HG02763 (cell line): ENCODE measurements at regions not wholly inside any gene's neighbourhood (a gene's known extent, or its start where the extent isn't known, plus 50 kb on each side); places are given as distances from the start of the nearest gene placed in this dataset.

Experiments
- ATAC-seq: cut with Tn5 transposase; IDR thresholded peaks from one replicate; pipeline ENCODE4 v1.9.1; 2021; ENCODE audit warnings: mild to moderate bottlenecking, moderate library complexity; ENCODE audit not compliant: unreplicated experiment

DNA sequence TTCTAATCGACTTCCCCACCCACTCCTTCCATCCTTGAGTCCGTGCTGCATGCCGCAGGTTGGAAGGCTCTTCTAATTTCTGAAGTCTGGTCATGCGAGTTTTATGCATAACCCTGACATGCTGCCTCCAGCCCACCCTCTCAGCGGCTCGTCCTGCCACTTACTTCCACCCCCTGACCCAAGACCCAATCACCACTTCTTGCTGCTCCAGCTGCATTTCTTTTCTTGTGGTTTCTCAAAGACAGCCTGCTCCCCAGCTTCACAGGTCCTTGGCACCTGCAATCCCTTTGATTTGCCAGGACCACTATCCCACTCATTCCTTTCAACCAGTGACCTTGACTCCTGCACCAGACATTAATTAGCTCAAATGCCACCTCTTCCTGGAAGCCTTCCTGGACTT, 486.7 kb downstream of the VRK1 start:
- ATAC-seq: no peak

GRCh38 chr14:97287956-97288355, 490.8 kb downstream of the VRK1 start:
- no peak for ATAC-seq

DNA sequence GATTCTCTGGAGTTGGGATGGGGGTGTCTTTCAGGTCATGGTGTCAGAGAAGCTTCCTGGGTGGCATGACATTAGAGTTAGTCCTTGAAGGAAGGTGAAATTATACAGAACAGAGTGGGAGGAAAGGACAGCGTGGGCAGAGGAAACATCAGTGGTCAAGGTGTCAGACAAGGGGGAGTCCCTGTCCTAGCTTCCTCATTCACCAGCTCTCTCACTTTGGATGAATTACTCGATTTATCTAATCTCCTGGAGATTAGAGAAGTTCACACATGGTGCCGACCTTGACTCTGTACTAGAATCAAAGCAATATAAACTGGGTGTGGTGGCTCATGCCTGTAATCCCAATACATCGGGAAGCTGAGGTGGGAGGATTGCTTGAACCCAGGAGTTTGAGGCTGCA, 492.9 kb downstream of the VRK1 start:
- ATAC-seq: peak; percentile 70

DNA sequence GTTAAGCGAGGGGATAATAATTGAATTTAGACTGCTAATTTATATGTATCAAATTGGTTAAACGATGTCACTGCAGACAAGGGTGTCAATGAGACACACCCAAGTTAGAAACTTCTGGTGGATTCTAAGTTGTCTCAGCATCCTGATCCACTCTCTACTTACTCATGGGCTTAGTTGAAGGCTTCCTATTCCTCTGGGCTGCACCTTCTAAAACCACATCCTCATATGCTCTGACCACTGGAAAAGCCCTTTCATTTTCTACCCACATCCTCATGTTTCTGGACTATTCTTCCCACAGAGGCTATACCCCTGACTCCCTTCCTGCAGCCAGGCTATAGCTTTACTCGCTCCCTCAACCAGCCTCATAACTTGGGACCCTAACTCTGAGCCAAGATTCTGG, 493.8 kb downstream of the VRK1 start:
- ATAC-seq: no peak

DNA sequence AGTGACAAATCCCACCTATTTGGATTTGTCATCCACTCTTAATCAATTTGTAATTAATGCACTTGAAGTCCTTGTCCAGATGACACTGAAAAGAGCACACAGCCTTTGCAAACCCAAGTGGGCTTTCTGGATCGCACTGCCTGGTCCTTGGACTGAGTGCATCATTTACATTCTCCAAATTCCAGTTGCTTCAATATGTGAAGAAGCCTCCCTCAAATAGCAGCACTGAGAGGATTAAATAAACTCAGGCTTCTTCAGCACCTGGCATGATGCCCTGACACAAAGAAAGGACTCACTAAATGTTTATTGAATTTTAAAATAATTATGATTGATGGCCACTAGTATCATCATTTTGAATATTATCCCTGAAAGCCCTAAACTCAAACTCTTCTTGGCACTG, 496.5 kb downstream of the VRK1 start:
- no peak for ATAC-seq

- no peak for ATAC-seq
Measured at GRCh38 chr14:97295108-97295710, 498.0 kb downstream of the VRK1 start.

DNA sequence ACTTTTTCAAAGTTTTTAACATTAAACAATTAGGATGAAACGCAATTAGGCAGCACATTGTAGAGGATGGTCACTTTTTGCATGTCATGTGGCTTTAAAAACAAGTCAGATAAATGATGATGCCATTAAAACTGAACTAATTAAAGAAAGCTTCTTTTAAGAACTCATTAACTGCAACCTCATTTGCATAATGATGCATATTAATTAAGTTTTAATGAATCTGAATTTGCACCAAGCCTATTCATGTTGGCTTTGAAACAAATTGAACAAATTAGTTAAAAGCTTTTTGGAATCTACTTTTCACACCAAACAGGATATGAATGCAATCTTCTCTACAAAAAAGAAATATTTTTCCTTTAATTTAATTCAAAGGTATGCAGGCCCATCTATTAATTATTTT, 499.0 kb downstream of the VRK1 start:
- ATAC-seq: no peak

DNA sequence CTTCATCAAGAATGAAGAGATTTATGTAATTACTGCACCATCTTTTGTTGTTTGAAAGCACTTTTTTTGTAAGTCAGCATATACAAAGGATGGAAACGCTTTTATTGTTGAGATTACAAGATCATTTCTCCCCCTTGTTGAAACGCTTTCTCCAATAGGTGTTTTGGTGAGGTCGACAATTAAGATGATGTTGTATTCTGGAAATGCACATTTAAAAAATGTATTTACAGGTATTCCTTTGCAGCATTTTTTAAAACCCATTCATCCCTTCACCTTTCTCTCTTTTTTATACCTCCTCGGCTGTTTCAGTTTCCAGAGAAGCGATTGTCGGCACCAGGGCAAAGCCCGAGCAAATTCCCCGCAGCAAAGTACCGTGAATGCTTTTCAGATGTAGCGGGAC, 499.9 kb downstream of the VRK1 start:
- ATAC-seq: no peak

- no peak for ATAC-seq
Measured at GRCh38 chr14:97298331-97298730, 501.1 kb downstream of the VRK1 start.

GRCh38 chr14:97298736-97299135, 501.6 kb downstream of the VRK1 start:
- ATAC-seq: no peak

DNA sequence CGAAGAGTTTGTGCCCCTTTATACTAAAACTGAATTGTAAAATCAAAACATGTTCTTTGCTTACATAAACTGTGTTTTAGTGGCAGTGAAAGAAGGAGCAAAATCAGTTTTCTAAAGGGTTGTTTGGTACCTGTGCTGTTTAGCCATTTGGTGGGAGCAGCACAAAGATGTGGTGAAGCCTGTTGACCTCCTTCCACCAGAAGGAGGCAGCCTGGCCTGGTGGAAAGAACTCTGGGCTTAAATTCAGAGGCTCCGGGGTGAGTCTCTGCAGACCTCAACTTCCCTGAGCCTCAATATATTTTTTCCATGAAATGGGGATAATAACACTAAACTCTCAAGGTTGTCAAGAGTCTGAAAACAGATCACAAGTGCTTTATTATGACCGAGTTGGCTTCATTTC, 502.5 kb downstream of the VRK1 start:
- no peak for ATAC-seq

DNA sequence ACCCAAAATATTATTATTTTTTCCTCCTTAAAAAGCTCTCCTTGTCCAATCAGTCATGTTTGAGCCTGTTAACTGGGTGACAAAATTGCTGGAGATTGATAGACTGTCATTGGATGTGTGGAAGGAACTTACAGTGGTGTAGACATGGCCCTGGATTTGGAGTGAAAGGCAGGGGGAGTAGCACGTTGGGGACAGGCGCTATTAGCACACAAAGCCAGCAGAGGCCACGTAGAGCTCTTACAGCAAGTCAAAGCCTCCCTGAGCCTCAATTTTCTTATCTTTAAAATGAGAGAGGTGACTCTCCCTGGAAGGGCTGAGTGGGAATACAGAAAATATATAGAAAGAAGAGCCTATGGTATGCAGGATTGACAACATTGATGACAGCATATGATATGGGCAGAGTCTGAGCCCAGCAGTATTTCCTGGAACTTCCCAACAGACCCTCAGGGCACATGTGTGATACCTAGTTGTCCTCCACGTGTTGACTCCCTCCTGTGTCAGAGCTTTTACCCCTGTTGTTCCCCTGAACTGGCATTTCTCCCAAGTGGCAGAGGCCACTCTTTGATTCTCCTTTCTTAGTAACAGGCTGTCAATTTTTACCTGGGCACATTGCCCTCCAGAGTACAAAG, 504.9 kb downstream of the VRK1 start:
- no peak for ATAC-seq

- ATAC-seq: no peak
Measured at GRCh38 chr14:97306133-97306759, 509.1 kb downstream of the VRK1 start.

DNA sequence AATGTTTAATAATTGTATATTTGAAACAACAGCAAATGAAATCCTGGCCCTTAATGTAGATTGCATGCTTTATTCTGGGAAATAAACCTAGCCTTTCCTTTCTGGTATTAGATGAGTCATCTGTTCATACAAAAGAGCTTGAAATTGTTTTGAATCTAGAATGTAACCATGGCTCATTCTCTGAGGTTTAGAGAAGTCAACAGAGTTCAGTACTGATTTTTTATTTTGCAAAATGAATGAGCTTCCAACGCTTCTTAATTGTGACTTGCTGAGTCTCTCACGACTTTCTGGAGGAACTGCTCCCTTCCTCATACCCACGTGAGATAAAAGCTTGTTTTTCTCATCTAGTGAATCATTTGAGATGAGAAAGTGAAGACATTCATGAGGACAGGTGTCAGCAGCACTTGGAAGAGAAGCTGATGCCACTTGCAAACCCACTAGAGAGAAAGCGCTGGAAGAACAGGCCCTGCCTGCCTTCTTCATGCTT, 509.6 kb downstream of the VRK1 start:
- no peak for ATAC-seq

GRCh38 chr14:97311411-97311810, 514.2 kb downstream of the VRK1 start:
- no peak for ATAC-seq

DNA sequence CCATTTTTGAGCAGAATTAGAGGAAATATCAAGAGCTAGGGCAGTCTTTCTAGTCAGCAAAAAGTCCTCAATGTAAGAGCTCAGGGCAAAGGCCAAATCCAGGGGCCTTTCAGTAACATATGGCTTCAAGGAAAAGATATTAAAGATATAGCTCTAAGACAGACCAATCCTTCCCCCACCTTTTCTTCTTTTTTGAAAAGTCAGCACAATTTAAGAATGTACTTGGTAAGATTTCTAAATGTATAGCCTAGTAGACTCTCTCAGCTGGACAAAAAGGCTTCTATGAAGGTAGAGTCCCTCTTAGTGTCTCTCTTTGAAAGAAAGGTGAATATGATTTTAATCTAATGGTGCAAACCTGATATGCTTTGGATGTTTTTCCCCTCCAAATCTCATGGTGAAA, 515.7 kb downstream of the VRK1 start:
- ATAC-seq: no peak

DNA sequence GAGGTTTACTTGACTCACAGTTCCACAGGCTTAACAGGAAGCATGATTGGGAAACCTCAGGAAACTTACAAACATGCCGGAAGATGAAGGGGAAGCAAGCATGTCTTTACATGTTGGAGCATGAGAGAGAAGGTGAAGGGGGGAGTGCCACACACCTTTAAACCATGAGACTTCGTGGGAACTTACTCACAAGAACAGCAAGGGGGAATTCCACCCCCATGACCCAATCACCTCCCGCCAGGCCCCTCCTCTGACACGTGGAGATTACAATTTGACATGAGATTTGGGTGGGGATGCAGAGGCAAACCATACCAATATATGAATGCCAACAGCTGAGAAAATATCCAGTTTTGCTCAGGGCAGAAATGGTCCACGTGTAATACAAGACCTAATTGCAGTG, 518.6 kb downstream of the VRK1 start:
- ATAC-seq: no peak

DNA sequence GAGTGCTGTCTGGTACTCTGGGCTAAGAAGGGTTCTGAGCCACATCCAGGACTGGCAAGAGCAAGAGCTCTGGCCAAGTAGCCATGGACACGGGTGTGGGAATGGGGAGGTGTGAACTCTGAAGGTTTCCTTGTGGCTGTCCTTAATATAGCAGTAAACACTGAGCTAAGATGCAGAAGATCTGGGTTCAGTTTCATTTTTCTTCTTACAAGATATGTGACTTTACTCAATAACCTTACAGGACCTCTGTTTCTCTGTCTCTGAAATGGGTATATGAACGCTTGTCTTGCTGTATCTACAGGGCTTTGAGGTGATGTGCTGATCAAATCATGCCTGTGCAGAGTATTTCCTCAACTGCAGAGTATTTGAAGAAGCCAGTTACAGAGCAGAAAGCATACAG, 521.2 kb downstream of the VRK1 start:
- no peak for ATAC-seq

GRCh38 chr14:97319691-97320090, 522.5 kb downstream of the VRK1 start:
- ATAC-seq: no peak

DNA sequence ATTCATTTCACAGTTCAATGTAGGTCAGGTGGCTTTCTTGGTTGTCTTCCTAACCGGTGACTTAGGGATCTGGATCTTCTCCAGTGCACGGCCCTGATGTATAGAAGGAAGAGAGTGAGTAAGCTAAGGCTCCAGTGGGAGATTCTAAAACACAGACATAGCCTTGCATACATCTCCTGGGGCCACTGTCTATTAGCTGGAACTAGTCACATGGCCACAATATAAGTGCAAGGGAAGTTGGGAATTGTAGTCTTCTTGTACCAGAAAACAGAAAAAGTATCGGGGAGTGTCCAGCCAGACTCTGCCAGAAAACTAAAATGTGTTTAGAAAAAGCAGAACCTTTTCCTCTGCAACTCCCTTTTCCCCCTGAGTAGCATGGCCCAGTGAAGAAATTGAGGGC, 531.6 kb downstream of the VRK1 start:
- no peak for ATAC-seq

DNA sequence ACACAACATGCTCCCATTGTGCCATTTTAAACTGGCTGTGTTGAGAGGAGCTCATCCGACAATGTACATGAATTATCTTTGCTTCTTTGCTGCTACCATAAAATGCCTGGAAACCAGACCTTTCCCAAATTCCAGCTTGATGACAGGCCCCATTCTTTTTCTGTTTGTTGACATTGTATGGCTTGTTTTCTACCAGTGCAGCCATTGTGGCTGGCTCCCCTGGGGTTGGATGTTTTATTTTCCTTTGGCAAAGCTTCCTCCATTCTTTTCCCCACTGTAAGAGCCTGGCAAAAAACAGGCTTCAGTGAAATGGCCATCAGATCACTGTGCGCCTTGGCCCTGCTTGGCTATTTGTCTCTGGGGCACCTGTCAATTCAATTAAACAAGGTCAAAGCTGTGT, 532.5 kb downstream of the VRK1 start:
- no peak for ATAC-seq

DNA sequence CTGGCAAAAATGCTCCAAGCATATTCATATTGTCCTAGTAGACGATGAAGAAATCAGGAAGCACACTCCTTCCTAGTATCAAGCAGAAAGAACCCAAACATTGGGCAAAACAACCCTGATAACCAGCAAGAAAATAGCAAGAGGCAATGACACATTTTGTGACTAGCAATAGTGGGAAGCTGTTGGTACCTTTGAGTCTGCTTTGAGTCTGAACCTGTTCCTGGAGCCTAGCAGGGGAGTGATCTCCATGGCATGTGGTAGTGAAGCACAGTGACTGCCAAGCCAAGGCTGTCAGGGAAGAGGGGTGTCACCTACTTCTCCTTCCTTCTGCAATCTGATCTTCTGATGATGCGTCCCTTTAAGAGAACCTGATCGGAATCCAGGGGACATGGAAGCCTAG, 533.9 kb downstream of the VRK1 start:
- no peak for ATAC-seq

GRCh38 chr14:97331526-97331925, 534.3 kb downstream of the VRK1 start:
- no peak for ATAC-seq
